22Rv1 (cell line): ENCODE measurements at regions not wholly inside any gene's neighbourhood (a gene's known extent, or its start where the extent isn't known, plus 50 kb on each side); places are given as distances from the start of the nearest gene placed in this dataset.

Source experiments
- ZFX ChIP-seq: fragments of 450-650 bp; IDR thresholded peaks from 2 replicates; pipeline ENCODE4 v1.6.1; 2017; ENCODE audit warnings: antibody characterized with exemption, borderline replicate concordance
- TF ChIP-seq, protein P1 (sequence below): fragments of 450-650 bp; IDR thresholded peaks from 2 replicates; pipeline ENCODE4 v1.5.1; 2017; ENCODE audit warnings: mild to moderate bottlenecking

DNA sequence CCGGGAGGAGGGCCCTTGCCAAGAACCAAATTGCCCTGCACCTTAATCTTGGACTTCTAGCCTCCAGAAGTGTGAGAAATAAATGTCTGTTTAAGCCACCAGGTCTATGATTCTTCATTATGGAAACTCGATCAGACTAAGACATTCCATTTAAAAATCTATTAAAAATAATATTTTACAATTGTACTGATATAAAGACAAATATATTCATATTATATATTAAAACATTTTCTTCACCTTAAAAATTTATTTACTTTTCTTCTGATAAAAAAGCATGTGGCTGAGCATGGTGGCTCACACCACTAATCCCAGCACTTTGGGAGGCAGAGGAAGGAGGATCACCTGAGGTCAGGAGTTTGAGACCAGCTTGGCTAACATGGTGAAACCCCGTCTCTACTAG, 72.4 kb upstream of the CHST15 start:
- TF ChIP-seq ZFX, result no peak
- TF ChIP-seq, protein P1, sequence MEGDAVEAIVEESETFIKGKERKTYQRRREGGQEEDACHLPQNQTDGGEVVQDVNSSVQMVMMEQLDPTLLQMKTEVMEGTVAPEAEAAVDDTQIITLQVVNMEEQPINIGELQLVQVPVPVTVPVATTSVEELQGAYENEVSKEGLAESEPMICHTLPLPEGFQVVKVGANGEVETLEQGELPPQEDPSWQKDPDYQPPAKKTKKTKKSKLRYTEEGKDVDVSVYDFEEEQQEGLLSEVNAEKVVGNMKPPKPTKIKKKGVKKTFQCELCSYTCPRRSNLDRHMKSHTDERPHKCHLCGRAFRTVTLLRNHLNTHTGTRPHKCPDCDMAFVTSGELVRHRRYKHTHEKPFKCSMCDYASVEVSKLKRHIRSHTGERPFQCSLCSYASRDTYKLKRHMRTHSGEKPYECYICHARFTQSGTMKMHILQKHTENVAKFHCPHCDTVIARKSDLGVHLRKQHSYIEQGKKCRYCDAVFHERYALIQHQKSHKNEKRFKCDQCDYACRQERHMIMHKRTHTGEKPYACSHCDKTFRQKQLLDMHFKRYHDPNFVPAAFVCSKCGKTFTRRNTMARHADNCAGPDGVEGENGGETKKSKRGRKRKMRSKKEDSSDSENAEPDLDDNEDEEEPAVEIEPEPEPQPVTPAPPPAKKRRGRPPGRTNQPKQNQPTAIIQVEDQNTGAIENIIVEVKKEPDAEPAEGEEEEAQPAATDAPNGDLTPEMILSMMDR, result no peak
